Endothelial cell of umbilical vein (primary cell): ENCODE measurements at regions not wholly inside any gene's neighbourhood (a gene's known extent, or its start where the extent isn't known, plus 50 kb on each side); places are given as distances from the start of the nearest gene placed in this dataset.

Source experiments
- BruUV-seq: library from RNA; stranded (reverse); fragments of 400-500 nt; replicated peaks from 2 replicates; lab custom pipeline; 2021; lab: Mats Ljungman, UMichigan
- CTCF ChIA-PET: fragments of 300-600, 350-600 bp; sonication (Branson Sonifier 250); formaldehyde crosslinking; loops from one replicate; lab custom pipeline; 2021; ENCODE audit warnings: antibody characterized with exemption, inconsistent platforms; lab: Charles Lee
- POLR2A ChIA-PET: fragments of 300-600, 350-600 bp; sonication (Branson Sonifier 250); formaldehyde crosslinking; loops from one replicate; lab custom pipeline; 2021; ENCODE audit warnings: antibody characterized with exemption, inconsistent platforms; lab: Charles Lee
- DNase-seq: peaks from one replicate; pipeline ENCODE4 v3.0.0-alpha.2; 2011; ENCODE audit warnings: low read depth, low spot score
- FAIRE-seq: peaks from 2 replicates; lab custom pipeline; 2011; peaks lifted over from hg19 to GRCh38; lab: Jason Lieb, UNC
- H2AFZ ChIP-seq: 2 replicates; pipeline ENCODE4 v1.6.0; 2012; ENCODE audit warnings: low read depth, low read length, control low read depth, inconsistent platforms
- H3K27ac ChIP-seq: 2 replicates; pipeline ENCODE4 v1.5.1; 2011; ENCODE audit warnings: low read depth, mild to moderate bottlenecking, control low read depth, low read length, moderate library complexity; ENCODE audit not compliant: insufficient read depth
- H3K27me3 ChIP-seq, 2 experiments: 2 replicates each; pipeline versions ENCODE4 v1.6.0 to v1.6.1; 2011; ENCODE audit warnings: low read length in 2 of 2, mixed read lengths in 1 of 2; ENCODE audit not compliant: control insufficient read depth in 2 of 2, insufficient read depth in 2 of 2
- H3K36me3 ChIP-seq, 2 experiments: 2 replicates in 1 of 2; 3 replicates in 1 of 2; pipeline ENCODE4 v1.5.1; 2011; ENCODE audit warnings: low read length in 2 of 2, mild to moderate bottlenecking in 1 of 2, moderate library complexity in 1 of 2; ENCODE audit not compliant: control insufficient read depth in 2 of 2, insufficient read depth in 2 of 2; ENCODE audit errors: extremely low read depth in 1 of 2
- H3K4me1 ChIP-seq: 3 replicates; pipeline ENCODE4 v1.5.1; 2011; ENCODE audit warnings: mild to moderate bottlenecking, low read length; ENCODE audit not compliant: control insufficient read depth, insufficient read depth; ENCODE audit errors: extremely low read depth
- H3K4me2 ChIP-seq: 2 replicates; pipeline ENCODE4 v1.6.1; 2011; ENCODE audit warnings: low read length, control low read depth, mixed read lengths; ENCODE audit not compliant: insufficient read depth
- H3K4me3 ChIP-seq, 3 experiments: fragments of 200-600 bp in 1 of 3; sonication (generic), shearing (Covaris generic) in 1 of 3; replicated peaks in 1 of 3; 2 replicates each; pipeline ENCODE4 v1.5.1; 2011 to 2016; ENCODE audit warnings: control low read depth in 3 of 3, low read length in 3 of 3, mild to moderate bottlenecking in 2 of 3, inconsistent platforms in 1 of 3, low read depth in 1 of 3, moderate library complexity in 1 of 3; ENCODE audit not compliant: insufficient read depth in 1 of 3
- H3K79me2 ChIP-seq: 2 replicates; pipeline ENCODE4 v1.6.0; 2012; ENCODE audit warnings: low read length, inconsistent platforms; ENCODE audit not compliant: control insufficient read depth, insufficient read depth
- H3K9ac ChIP-seq: replicated peaks from 2 replicates; pipeline ENCODE3; 2011; ENCODE audit warnings: low read length, control low read depth; ENCODE audit not compliant: insufficient read depth; ENCODE audit errors: extremely low read depth
- H3K9me1 ChIP-seq: replicated peaks from 3 replicates; pipeline ENCODE4 v1.6.0; 2011; ENCODE audit warnings: mild to moderate bottlenecking, low read length; ENCODE audit not compliant: control insufficient read depth, insufficient read depth; ENCODE audit errors: extremely low read depth
- H3K9me3 ChIP-seq: replicated peaks from 2 replicates; pipeline ENCODE4 v1.5.1; 2012; ENCODE audit warnings: low read length, inconsistent platforms; ENCODE audit not compliant: control insufficient read depth, insufficient read depth
- H4K20me1 ChIP-seq: replicated peaks from 2 replicates; pipeline ENCODE3; 2011; ENCODE audit warnings: mild to moderate bottlenecking, low read length; ENCODE audit not compliant: control insufficient read depth, insufficient read depth; ENCODE audit errors: extremely low read depth
- EZH2 ChIP-seq: IDR thresholded peaks from 2 replicates; pipeline ENCODE4 v1.6.1; 2012; ENCODE audit warnings: borderline replicate concordance, low read depth, mild to moderate bottlenecking, moderate library complexity, low read length, inconsistent platforms; ENCODE audit not compliant: severe bottlenecking
- FOS ChIP-seq: IDR thresholded peaks from 2 replicates; pipeline ENCODE4 v1.6.1; 2011; ENCODE audit warnings: mild to moderate bottlenecking, low read length, moderate library complexity, borderline replicate concordance; ENCODE audit not compliant: insufficient read depth
- GATA2 ChIP-seq: IDR thresholded peaks from 2 replicates; pipeline ENCODE4 v1.7.0; 2011; ENCODE audit warnings: low read depth, mild to moderate bottlenecking, moderate library complexity, mixed read lengths, low read length; ENCODE audit not compliant: insufficient read length, insufficient read depth
- JUN ChIP-seq: IDR thresholded peaks from 2 replicates; pipeline ENCODE4 v1.6.1; 2011; ENCODE audit warnings: borderline replicate concordance, low read depth; ENCODE audit not compliant: insufficient read length, insufficient read depth
- MAX ChIP-seq: IDR thresholded peaks from 2 replicates; pipeline ENCODE4 v1.6.1; 2011; ENCODE audit not compliant: insufficient read depth, insufficient read length
- MYC ChIP-seq: IDR thresholded peaks from one replicate; pipeline ENCODE4 v1.6.1; 2011; ENCODE audit warnings: mild to moderate bottlenecking, low read depth, low read length
- POLR2A ChIP-seq: IDR thresholded peaks from 2 replicates; pipeline ENCODE4 v1.6.1; 2012; ENCODE audit warnings: low read depth, mild to moderate bottlenecking, control low read depth, low read length
- POLR2AphosphoS5 ChIP-seq: IDR thresholded peaks from 2 replicates; pipeline ENCODE4 v1.6.1; 2012; ENCODE audit warnings: low read depth, mild to moderate bottlenecking, control low read depth, low read length, moderate library complexity; ENCODE audit not compliant: insufficient read depth
- dilution Hi-C: fragments of 300-500 bp; cut with MboI; formaldehyde crosslinking; loops from one replicate; pipeline ENCODE4 v1.15.0; 2019; ENCODE audit warnings: low sequenced_read_pairs; ENCODE audit not compliant: extremely low pct_ligation_motif_present
- intact Hi-C: fragments of 100-400 bp; cut with micrococcal nuclease; formaldehyde crosslinking; loops from one replicate; pipeline ENCODE4 v1.10.0; 2022
- TF ChIP-seq, protein P1 (sequence below), 2 donors: IDR thresholded peaks; 1 replicate in 1 of 2; 2 replicates in 1 of 2; pipeline ENCODE4 v1.5.1; 2011; ENCODE audit warnings: low read length in 2 of 2, mild to moderate bottlenecking in 2 of 2, moderate library complexity in 2 of 2, control low read depth in 1 of 2, inconsistent platforms in 1 of 2, low read depth in 1 of 2; ENCODE audit not compliant: insufficient read depth in 1 of 2; ENCODE audit errors: extremely low read depth in 1 of 2

GRCh38 chr9:7613931-7614330 lies 185.6 kb downstream of the DMAC1 start:
- no peak for DNase-seq
- no peak for FAIRE-seq
- CTCF ChIA-PET, result interaction anchor here (1.0 kb wide), 1 partner anchor 41 kb away, joined by 3 read pairs; no protein-coding TSS in a partner anchor
- dilution Hi-C loops, result no loop called here
- no peaks in the 10 kb centered on the region for H3K36me3 ChIP-seq
- H3K4me1 ChIP-seq, result no peaks in the 10 kb centered on the region
- H4K20me1 ChIP-seq, result no peaks in the 10 kb centered on the region
- no peaks in the 10 kb centered on the region for H3K9me1 ChIP-seq
- H3K79me2 ChIP-seq, result no peaks in the 10 kb centered on the region
- H3K9ac ChIP-seq, result no peak overlapping the region
- POLR2A ChIA-PET, result no interaction called here
- H3K27me3 ChIP-seq, result no peaks in the 10 kb centered on the region
- H3K4me2 ChIP-seq, result no peak overlapping the region
- TF ChIP-seq POLR2A (no peak), GATA2 (no peak), JUN (no peak), MAX (no peak), POLR2AphosphoS5 (no peak), MYC (no peak), FOS (no peak), EZH2 (no peak)
- TF ChIP-seq, protein P1, sequence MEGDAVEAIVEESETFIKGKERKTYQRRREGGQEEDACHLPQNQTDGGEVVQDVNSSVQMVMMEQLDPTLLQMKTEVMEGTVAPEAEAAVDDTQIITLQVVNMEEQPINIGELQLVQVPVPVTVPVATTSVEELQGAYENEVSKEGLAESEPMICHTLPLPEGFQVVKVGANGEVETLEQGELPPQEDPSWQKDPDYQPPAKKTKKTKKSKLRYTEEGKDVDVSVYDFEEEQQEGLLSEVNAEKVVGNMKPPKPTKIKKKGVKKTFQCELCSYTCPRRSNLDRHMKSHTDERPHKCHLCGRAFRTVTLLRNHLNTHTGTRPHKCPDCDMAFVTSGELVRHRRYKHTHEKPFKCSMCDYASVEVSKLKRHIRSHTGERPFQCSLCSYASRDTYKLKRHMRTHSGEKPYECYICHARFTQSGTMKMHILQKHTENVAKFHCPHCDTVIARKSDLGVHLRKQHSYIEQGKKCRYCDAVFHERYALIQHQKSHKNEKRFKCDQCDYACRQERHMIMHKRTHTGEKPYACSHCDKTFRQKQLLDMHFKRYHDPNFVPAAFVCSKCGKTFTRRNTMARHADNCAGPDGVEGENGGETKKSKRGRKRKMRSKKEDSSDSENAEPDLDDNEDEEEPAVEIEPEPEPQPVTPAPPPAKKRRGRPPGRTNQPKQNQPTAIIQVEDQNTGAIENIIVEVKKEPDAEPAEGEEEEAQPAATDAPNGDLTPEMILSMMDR (IDR thresholded peaks at IDR 0.05; ENCODE audit: extremely low read depth in 1 of 2, insufficient read depth in 1 of 2, low read depth in 1 of 2, low read length in 2 of 2), result no peak
- no peak overlapping the region for H3K27ac ChIP-seq
- no peak overlapping the region for H2AFZ ChIP-seq
- no peaks in the 10 kb centered on the region for H3K9me3 ChIP-seq
- no peak overlapping the region for H3K4me3 ChIP-seq
- intact Hi-C loops, result no loop called here
- BruUV-seq, result no TSS peak
